CD4-positive, alpha-beta T cell (primary cell): ENCODE measurements at regions not wholly inside any gene's neighbourhood (a gene's known extent, or its start where the extent isn't known, plus 50 kb on each side); places are given as distances from the start of the nearest gene placed in this dataset.

ENCODE experiments used
- ATAC-seq: fragments of 200-7000 bp; cut with Tn5 transposase; one replicate; pipeline ENCODE4 v1.10.0; 2022; ENCODE audit warnings: mild to moderate bottlenecking; ENCODE audit not compliant: poor library complexity
- CTCF ChIA-PET: fragments of 350-600 bp; sonication (Branson Sonifier 250); formaldehyde crosslinking; loops from one replicate; lab custom pipeline; 2021; ENCODE audit warnings: antibody characterized with exemption, inconsistent platforms; lab: Charles Lee
- POLR2A ChIA-PET: fragments of 350-600 bp; sonication (Branson Sonifier 250); formaldehyde crosslinking; loops from one replicate; lab custom pipeline; 2021; ENCODE audit warnings: antibody characterized with exemption, inconsistent platforms; lab: Charles Lee
- DNase-seq, 14 experiments: peaks; one replicate each; pipeline ENCODE4 v3.0.0-alpha.2; 2013 to 2020; ENCODE audit warnings: mixed read lengths in 2 of 14
- H3K27ac ChIP-seq, 2 donors: one replicate each; pipeline versions ENCODE4 v1.5.1 to v1.7.0; 2013; ENCODE audit warnings: low read length in 2 of 2, low read depth in 1 of 2, mild to moderate bottlenecking in 1 of 2
- H3K27me3 ChIP-seq, 2 experiments: 1 replicate in 1 of 2; 2 replicates in 1 of 2; pipeline versions ENCODE4 v1.6.1 to v1.7.0; 2013; ENCODE audit warnings: low read length in 2 of 2, control low read depth in 1 of 2, mild to moderate bottlenecking in 1 of 2, moderate library complexity in 1 of 2; ENCODE audit not compliant: insufficient read depth in 2 of 2, control insufficient read depth in 1 of 2
- H3K36me3 ChIP-seq: one replicate; pipeline ENCODE4 v1.6.1; 2013; ENCODE audit warnings: low read length, control low read depth; ENCODE audit not compliant: insufficient read depth
- H3K4me1 ChIP-seq: one replicate; pipeline ENCODE4 v1.6.1; 2013; ENCODE audit warnings: low read length, control low read depth; ENCODE audit not compliant: insufficient read depth
- H3K4me3 ChIP-seq: one replicate; pipeline ENCODE4 v1.5.1; 2013; ENCODE audit warnings: mild to moderate bottlenecking, low read length, moderate library complexity
- H3K9me3 ChIP-seq, 2 experiments: 1 replicate in 1 of 2; 2 replicates in 1 of 2; pipeline versions ENCODE4 v1.6.1 to v1.7.0; 2013; ENCODE audit warnings: low read length in 2 of 2, mild to moderate bottlenecking in 2 of 2, control low read depth in 1 of 2, moderate library complexity in 1 of 2; ENCODE audit not compliant: control insufficient read depth in 1 of 2, insufficient read depth in 1 of 2
- H3K27ac Mint-ChIP-seq: one replicate; pipeline ENCODE4 v1.8.0; 2020; ENCODE audit warnings: mixed read lengths
- H3K27me3 Mint-ChIP-seq: one replicate; pipeline ENCODE4 v1.8.0; 2021; ENCODE audit warnings: mixed read lengths
- H3K36me3 Mint-ChIP-seq: one replicate; pipeline ENCODE4 v1.8.0; 2021; ENCODE audit warnings: low read depth, mixed read lengths
- H3K4me1 Mint-ChIP-seq: one replicate; pipeline ENCODE4 v1.8.0; 2021; ENCODE audit warnings: low read depth, mixed read lengths
- H3K4me3 Mint-ChIP-seq: one replicate; pipeline ENCODE4 v1.8.0; 2020; ENCODE audit warnings: mild to moderate bottlenecking, mixed read lengths
- H3K9me3 Mint-ChIP-seq: one replicate; pipeline ENCODE4 v1.8.0; 2020; ENCODE audit warnings: mixed read lengths
- intact Hi-C, 2 experiments: fragments of 100-400 bp; cut with DNase I in 1 of 2; cut with micrococcal nuclease in 1 of 2; formaldehyde crosslinking; loops; one replicate each; pipeline versions ENCODE4 v1.15.1 to v1.9.0; 2023 to 2025; cut with DNase I, micrococcal nuclease
- TF ChIP-seq, protein P1 (sequence below): fragments of 200-600 bp; IDR thresholded peaks from one replicate; pipeline ENCODE4 v1.8.0; 2022; ENCODE audit warnings: antibody characterized with exemption, mild to moderate bottlenecking

DNA sequence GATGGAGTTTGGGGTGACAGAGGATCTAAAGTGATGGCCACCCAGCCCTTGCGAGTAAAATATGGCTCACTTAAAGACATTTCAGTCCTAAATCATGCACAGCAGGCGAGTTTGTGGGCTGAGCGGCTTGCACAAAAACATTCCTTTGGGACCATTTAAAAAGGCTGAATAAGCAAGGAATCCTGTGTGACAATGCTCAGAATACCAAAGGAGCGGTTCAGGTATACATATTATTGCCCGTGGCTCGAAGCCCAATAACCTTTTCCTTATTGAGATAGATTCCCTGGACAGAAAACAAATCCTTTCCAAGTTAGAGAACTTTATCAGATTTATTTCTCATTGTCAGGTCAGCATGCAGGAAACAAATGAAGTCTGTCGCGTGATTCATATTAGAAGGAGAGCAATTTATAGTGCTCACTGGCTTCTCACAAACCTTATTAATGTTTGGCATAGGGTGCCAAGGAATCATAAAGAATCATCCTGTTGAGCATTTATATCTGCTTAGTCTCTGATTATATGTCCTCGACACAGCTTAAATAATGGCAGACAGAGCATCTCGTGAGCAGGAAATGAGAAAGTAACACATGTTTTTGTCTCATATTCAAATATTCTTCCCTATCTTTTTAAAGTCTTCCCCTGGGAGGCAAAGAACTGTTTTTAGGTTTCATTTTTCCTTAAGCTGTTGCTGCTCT lies 121.3 kb downstream of the TRMT11 start:
- CTCF ChIA-PET = no interaction called here

GRCh38 chr6:126110512-126111270 lies 124.4 kb downstream of the TRMT11 start:
- Mint-ChIP-seq H3K9me3 (no peaks in the 10 kb centered on the region), H3K4me3 (no peak overlapping the region), H3K36me3 (no peaks in the 10 kb centered on the region), H3K27ac (no peak overlapping the region), H3K27me3 (no peaks in the 10 kb centered on the region), H3K4me1 (no peaks in the 10 kb centered on the region)
- Histone ChIP-seq H3K36me3 (no peaks in the 10 kb centered on the region), H3K4me3 (no peak overlapping the region), H3K27ac (no peak overlapping the region), H3K9me3 (no peaks in the 10 kb centered on the region), H3K4me1 (no peaks in the 10 kb centered on the region), H3K27me3 (no peaks in the 10 kb centered on the region)
- ATAC-seq = no peak
- intact Hi-C loops = no loop called here
- TF ChIP-seq, protein P1, sequence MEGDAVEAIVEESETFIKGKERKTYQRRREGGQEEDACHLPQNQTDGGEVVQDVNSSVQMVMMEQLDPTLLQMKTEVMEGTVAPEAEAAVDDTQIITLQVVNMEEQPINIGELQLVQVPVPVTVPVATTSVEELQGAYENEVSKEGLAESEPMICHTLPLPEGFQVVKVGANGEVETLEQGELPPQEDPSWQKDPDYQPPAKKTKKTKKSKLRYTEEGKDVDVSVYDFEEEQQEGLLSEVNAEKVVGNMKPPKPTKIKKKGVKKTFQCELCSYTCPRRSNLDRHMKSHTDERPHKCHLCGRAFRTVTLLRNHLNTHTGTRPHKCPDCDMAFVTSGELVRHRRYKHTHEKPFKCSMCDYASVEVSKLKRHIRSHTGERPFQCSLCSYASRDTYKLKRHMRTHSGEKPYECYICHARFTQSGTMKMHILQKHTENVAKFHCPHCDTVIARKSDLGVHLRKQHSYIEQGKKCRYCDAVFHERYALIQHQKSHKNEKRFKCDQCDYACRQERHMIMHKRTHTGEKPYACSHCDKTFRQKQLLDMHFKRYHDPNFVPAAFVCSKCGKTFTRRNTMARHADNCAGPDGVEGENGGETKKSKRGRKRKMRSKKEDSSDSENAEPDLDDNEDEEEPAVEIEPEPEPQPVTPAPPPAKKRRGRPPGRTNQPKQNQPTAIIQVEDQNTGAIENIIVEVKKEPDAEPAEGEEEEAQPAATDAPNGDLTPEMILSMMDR = no peak
- no peak for DNase-seq
- CTCF ChIA-PET = no interaction called here
- POLR2A ChIA-PET = no interaction called here

More for the DNA sequence above, 121.3 kb downstream of the TRMT11 start:
- Mint-ChIP-seq H3K9me3 (no peaks in the 10 kb centered on the region), H3K4me3 (no peak overlapping the region), H3K36me3 (peaks cover 14% of the 10 kb centered on the region), H3K27ac (no peak overlapping the region), H3K4me1 (no peaks in the 10 kb centered on the region), H3K27me3 (no peaks in the 10 kb centered on the region)
- Histone ChIP-seq H3K27me3 (no peaks in the 10 kb centered on the region), H3K27ac (no peak overlapping the region), H3K4me3 (no peak overlapping the region), H3K36me3 (no peaks in the 10 kb centered on the region), H3K9me3 (no peaks in the 10 kb centered on the region), H3K4me1 (no peaks in the 10 kb centered on the region)
- ATAC-seq = no peak
- DNase-seq = no peak
- intact Hi-C loops = no loop called here
- TF ChIP-seq, protein P1 = no peak
- POLR2A ChIA-PET = no interaction called here

DNA sequence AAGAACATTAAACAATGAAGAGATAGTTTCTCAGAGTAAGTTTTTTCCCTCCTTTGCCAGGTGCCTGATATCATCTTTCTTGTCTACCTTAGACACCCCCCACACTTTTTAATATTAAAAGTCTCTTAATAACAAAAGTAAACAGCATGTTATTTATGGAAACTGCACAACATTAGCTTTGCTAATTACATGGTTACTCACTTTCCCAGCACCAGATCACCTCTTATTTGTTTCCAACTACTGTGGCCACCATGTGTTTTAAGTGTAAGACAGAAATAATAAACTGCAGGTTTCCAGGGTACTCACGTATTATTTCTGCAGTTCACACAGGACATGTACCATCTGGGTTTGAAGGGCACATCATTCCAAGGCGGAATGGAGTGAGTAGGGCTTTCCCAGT lies 125.0 kb downstream of the TRMT11 start:
- Histone ChIP-seq H3K27ac (no peak overlapping the region), H3K27me3 (no peaks in the 10 kb centered on the region), H3K36me3 (no peaks in the 10 kb centered on the region), H3K4me3 (no peak overlapping the region), H3K4me1 (no peaks in the 10 kb centered on the region), H3K9me3 (no peaks in the 10 kb centered on the region)
- TF ChIP-seq, protein P1 = no peak
- ATAC-seq (no peak), DNase-seq (no peak)
- CTCF ChIA-PET = no interaction called here
- intact Hi-C loops = no loop called here
- Mint-ChIP-seq H3K27ac (no peak overlapping the region), H3K9me3 (no peaks in the 10 kb centered on the region), H3K27me3 (no peaks in the 10 kb centered on the region), H3K4me1 (no peaks in the 10 kb centered on the region), H3K4me3 (no peak overlapping the region), H3K36me3 (no peaks in the 10 kb centered on the region)
- POLR2A ChIA-PET = no interaction called here
